Muscle of leg (tissue), 3 donors: ENCODE measurements at regions not wholly inside any gene's neighbourhood (a gene's known extent, or its start where the extent isn't known, plus 50 kb on each side); places are given as distances from the start of the nearest gene placed in this dataset.
"Not testable (repeated sequence)": the region's sequence is repeated elsewhere in the genome, so short reads cannot be mapped to it uniquely, and the experiment has no call there.

Experiments used
- DNase-seq: peaks from one replicate; pipeline ENCODE4 v3.0.0; 2013
- H3K27ac ChIP-seq: one replicate; pipeline ENCODE4 v1.5.1; 2013; ENCODE audit warnings: mild to moderate bottlenecking, low read length, control low read depth
- H3K27me3 ChIP-seq: one replicate; pipeline ENCODE4 v1.6.1; 2013; ENCODE audit warnings: low read length; ENCODE audit not compliant: control insufficient read depth, insufficient read depth
- H3K36me3 ChIP-seq: one replicate; pipeline ENCODE4 v1.6.1; 2013; ENCODE audit warnings: low read length; ENCODE audit not compliant: control insufficient read depth, insufficient read depth
- H3K4me1 ChIP-seq: one replicate; pipeline ENCODE4 v1.6.1; 2013; ENCODE audit warnings: low read length; ENCODE audit not compliant: control insufficient read depth, insufficient read depth
- H3K4me3 ChIP-seq: one replicate; pipeline ENCODE4 v1.5.1; 2013; ENCODE audit warnings: low read length, control low read depth
- H3K9me3 ChIP-seq: replicated peaks from 2 replicates; pipeline ENCODE4 v1.6.1; 2013; ENCODE audit warnings: low read depth, low read length; ENCODE audit not compliant: control insufficient read depth
- WGBS: methylation state at CpG from one replicate; pipeline ENCODE4 v1.1.5; 2013; ENCODE audit warnings: missing lambda C conversion rate; ENCODE audit not compliant: insufficient coverage; 5-methylcytosine and 5-hydroxymethylcytosine counted together

DNA sequence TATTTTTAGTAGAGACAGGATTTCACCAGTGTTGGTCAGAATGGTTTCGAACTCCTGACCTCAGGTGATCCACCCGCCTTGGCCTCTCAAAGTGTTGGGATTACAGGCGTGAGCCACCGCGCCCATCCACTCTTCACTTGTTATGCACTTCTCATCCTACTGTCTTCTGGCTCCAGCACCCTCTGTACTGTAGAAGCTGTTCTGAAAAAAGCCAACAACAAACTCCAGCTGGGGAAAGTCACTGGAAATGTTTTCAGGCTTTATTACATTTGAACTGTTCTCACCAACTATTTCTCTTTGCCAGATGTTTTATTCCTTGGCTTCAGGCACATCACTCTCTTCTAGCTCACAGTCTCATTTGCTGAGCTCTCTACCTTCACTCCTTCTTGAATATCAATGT is 122.5 kb upstream of the EGR2 start:
- Histone ChIP-seq H3K9me3 (no peaks in the 10 kb centered on the region), H3K27ac (no peak overlapping the region), H3K27me3 (no peaks in the 10 kb centered on the region), H3K4me1 (no peaks in the 10 kb centered on the region), H3K4me3 (no peak overlapping the region), H3K36me3 (no peaks in the 10 kb centered on the region)
- peak; percentile 46 for DNase-seq
- WGBS, result 94% methylated on average over 3 of the region's 5 CpGs

DNA sequence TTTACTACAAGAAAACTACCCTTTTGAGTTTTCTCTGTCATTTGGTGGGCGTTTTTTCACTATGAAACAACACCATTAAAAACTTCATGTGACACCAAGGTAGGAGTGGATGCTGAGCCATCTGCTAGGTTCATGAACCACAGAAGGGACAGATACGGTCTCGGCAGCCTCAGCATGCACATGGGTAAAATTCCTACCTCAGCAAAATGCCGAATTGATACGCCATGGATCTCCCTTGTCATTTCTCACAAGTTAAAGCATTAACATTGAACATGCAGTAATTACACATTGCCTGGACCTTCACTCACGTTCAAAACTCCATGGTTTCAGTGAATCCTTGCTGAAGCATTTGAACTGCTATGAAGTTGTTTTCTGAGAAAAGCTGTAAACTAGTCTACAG is 121.5 kb upstream of the EGR2 start:
- WGBS, result 96% methylated on average over 4 of the region's 6 CpGs
- H3K36me3 ChIP-seq, result no peaks in the 10 kb centered on the region
- H3K4me1 ChIP-seq, result no peaks in the 10 kb centered on the region
- H3K9me3 ChIP-seq, result no peaks in the 10 kb centered on the region
- DNase-seq, result no peak
- no peak overlapping the region for H3K4me3 ChIP-seq
- no peak overlapping the region for H3K27ac ChIP-seq
- no peaks in the 10 kb centered on the region for H3K27me3 ChIP-seq

DNA sequence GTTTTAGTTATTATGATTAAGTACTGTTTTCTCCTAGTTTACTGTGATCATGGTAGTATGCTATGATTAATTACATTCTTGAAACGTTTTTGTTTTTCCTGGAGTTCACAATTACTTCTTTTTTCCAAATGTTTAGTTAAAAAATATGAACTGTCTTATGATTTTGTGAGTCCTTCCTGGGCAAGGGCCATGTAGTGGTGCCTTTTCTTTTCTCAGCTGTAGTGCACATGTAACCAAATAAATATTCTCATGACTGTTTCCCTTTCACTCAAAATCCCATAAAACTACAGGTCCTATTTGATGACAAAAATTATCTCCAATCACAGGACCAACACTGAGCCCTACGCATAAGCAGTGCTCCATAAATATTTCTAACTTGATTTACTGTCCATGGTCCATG is 118.9 kb upstream of the EGR2 start:
- Histone ChIP-seq H3K36me3 (no peaks in the 10 kb centered on the region), H3K4me1 (no peaks in the 10 kb centered on the region), H3K27ac (no peak overlapping the region), H3K4me3 (no peak overlapping the region), H3K9me3 (no peaks in the 10 kb centered on the region), H3K27me3 (no peaks in the 10 kb centered on the region)
- DNase-seq, result no peak
- 71% methylated on average over 1 of the region's 2 CpGs for WGBS

DNA sequence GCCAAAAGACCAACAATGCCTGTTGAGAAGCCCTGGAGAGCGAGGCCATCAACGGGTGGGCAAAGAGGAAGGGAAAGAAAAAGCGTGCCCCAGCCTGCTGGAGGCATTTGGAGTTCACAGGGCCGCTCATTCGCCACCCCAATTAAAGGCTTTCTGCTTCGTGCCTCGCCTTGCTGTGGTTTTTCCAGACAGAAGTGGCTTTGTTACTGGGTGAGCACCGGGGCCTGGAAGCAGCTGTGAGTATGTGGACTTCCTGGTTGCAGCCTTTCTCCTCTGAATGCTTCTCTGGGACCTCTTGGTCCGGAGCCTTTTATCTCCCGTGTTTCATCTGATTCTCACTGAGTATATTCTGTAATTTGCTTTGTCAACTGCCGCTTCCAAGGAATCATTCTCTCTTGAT is 118.1 kb upstream of the EGR2 start:
- Histone ChIP-seq H3K9me3 (no peaks in the 10 kb centered on the region), H3K4me3 (no peak overlapping the region), H3K27me3 (no peaks in the 10 kb centered on the region), H3K36me3 (no peaks in the 10 kb centered on the region), H3K4me1 (no peaks in the 10 kb centered on the region), H3K27ac (no peak overlapping the region)
- 64% methylated on average over 9 of the region's 11 CpGs for WGBS
- peak; percentile 20 for DNase-seq

DNA sequence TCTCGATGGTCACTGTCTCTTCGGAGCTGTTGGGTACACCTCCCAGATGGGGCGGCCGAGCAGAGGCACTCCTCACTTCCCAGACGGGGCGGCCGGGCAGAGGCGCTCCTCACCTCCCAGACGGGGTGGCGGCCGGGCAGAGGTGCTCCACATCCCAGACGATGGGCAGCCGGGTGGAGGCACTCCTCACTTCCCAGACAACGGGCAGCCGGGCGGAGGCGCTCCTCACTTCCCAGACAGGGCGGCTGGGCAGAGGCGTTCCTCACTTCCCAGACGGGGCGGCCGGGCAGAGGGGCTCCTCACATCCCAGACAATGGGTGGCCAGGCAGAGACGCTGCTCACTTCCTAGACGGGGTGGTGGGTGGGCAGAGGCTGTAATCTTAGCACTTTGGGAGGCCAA is 112.6 kb upstream of the EGR2 start:
- not testable (repeated sequence) for H3K4me1 ChIP-seq, H3K27ac ChIP-seq, H3K36me3 ChIP-seq, H3K9me3 ChIP-seq, H3K4me3 ChIP-seq, DNase-seq, H3K27me3 ChIP-seq
- WGBS, result 98% methylated on average over 20 of the region's 24 CpGs

DNA sequence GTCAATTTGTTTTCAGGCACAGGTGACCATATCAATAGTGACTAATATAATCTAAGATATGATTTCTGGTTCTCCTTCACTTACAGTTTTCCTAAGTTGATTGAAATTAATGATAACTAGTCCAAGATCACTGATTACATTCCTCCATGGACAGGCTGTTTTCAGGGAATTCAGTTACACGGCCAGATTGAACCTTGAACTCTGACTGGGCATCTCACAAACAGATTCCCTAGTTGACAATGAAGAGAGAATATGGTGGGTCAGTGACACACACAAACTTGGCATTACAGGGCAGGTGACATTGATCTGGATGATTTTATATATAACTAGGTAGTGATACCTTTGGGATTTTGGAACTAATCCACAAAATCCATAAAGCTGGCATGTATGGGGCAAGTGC is 110.2 kb upstream of the EGR2 start:
- H3K27me3 ChIP-seq, result no peaks in the 10 kb centered on the region
- DNase-seq, result no peak
- H3K27ac ChIP-seq, result no peak overlapping the region
- no peak overlapping the region for H3K4me3 ChIP-seq
- no peaks in the 10 kb centered on the region for H3K4me1 ChIP-seq
- WGBS, result no CpG with 5 or more reads among the region's 1 CpG
- no peaks in the 10 kb centered on the region for H3K36me3 ChIP-seq
- H3K9me3 ChIP-seq, result no peaks in the 10 kb centered on the region

DNA sequence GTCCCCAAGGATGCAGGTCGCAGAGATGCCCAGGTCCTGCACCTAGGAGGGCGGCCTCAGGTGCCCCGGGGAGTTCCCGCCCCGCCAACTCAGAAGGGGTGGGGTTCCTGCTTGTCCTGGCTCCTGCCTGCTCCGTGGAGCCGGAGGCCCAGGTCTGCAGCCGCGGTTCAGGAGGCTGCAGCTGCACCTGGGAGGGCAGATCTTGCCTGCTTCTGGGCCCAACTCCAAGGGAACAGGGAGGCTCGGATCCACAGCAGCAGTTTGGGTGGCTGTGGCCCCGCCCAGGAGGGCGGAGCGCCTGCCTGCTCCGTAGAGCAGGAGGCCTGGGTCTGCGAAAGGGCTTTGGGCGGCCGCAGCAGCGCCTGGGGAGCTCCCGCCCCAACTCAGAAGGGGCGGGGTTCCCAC is 108.2 kb upstream of the EGR2 start:
- Histone ChIP-seq H3K27me3 (no peaks in the 10 kb centered on the region), H3K27ac (no peak overlapping the region), H3K9me3 (no peaks in the 10 kb centered on the region), H3K4me3 (no peak overlapping the region), H3K4me1 (no peaks in the 10 kb centered on the region), H3K36me3 (no peaks in the 10 kb centered on the region)
- WGBS, result 13% methylated on average over 10 of the region's 20 CpGs
- DNase-seq, result no peak

DNA sequence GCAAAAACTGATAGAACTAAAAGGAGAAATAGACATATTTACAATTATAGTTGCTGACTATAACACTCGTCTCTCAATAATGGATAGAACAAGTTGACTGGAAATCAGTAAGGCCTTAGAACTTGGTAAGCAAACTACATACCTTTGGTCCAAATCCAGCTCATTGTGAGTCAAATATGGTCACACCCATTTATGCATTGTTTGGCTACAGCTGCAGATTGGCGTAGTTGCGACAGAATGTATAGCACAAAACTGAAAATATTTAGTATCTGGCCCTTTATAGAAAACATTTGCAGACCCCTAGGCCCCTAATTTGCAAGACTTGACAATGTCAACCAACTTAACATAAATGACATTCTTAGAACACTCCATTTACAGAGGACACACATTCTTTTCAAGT is 103.6 kb upstream of the EGR2 start:
- peak; percentile 13 for DNase-seq
- H3K4me1 ChIP-seq, result no peaks in the 10 kb centered on the region
- no peak overlapping the region for H3K27ac ChIP-seq
- no peaks in the 10 kb centered on the region for H3K36me3 ChIP-seq
- H3K27me3 ChIP-seq, result no peaks in the 10 kb centered on the region
- no peak overlapping the region for H3K4me3 ChIP-seq
- WGBS, result 73% methylated on average over 2 of the region's 3 CpGs
- H3K9me3 ChIP-seq, result no peaks in the 10 kb centered on the region

DNA sequence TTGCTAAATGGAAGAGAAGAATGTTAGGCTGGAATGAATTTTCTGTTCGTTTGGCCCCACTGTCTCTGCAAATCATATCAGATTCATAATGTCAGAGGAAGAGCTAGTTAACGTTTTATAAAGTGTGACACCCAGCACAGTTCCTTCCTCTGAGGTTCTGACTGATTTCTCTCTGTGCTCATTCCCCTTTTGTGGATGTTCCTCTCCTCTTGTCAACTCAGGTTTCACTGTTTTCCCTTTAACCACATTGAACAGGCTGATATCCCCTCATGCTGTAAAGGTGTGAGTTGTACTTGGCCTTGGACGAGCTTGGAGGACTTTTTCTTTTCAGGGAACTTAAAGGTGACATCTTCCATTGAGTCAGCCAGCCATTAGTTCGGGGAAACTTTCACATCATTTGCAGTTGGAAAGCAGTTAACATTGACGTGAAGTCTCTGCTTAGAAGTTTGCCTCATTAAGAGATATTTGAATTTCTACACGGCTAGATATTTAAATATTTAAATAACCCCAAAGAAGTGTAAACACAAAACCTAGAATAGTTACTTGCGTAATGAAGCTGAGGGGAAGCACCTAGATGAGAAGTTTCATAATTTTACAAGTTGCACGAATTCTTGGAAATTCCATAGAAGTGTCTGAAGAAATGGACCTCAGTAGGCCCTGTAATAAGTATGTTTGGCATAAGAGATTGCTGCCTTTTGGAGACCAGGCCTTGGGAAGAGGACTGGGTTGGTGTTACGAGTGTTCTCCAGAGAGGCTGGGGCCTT is 101.5 kb upstream of the EGR2 start:
- no peaks in the 10 kb centered on the region for H3K9me3 ChIP-seq
- WGBS, result 100% methylated on average over 1 of the region's 9 CpGs
- H3K36me3 ChIP-seq, result no peaks in the 10 kb centered on the region
- no peak for DNase-seq
- H3K4me1 ChIP-seq, result no peaks in the 10 kb centered on the region
- no peak overlapping the region for H3K27ac ChIP-seq
- no peak overlapping the region for H3K4me3 ChIP-seq
- no peaks in the 10 kb centered on the region for H3K27me3 ChIP-seq

DNA sequence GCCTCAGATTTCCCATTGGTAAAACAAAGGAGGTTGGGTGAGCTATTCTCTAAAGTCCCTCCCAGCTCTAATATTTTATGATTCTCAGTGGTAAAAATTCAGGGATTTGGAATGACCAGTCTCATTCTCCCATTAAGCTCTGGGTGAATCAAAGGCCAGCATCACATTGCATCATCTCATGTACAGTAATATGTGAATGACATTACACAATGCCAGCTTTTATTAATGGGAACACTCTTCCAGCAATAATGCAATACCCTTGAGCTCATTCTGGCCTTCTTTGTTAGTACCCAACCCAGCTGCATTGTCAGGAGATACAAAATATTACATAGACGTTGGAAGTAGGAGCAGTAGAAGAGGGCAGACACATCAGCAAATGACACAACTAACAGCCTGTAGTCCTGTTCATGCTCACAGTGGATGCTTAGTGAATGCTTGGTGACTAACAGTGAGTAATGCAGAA is 100.0 kb upstream of the EGR2 start:
- Histone ChIP-seq H3K9me3 (no peaks in the 10 kb centered on the region), H3K27ac (no peak overlapping the region), H3K27me3 (no peaks in the 10 kb centered on the region), H3K36me3 (no peaks in the 10 kb centered on the region), H3K4me1 (no peaks in the 10 kb centered on the region), H3K4me3 (no peak overlapping the region)
- WGBS, result no CpG with 5 or more reads among the region's 1 CpG
- DNase-seq, result peak; percentile 31

DNA sequence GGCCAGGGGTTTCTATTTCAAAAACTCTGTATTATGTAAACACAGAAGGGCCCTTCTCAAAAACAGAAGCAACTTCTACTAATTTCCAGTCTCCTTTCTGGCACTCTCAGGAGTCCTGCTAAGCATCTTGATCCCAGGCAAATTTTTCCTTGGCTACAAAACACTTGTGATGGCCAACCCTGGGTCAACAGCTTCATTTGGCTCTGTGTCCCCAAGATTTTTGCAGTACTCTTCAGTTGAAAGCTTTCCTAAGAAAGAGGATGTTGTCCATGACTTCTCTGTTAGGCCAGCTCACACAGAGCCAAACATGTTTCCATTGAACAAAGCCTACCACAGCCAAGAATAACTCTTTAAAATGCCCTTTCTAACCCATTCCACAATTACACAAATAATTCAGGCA is 99.0 kb upstream of the EGR2 start:
- Histone ChIP-seq H3K9me3 (no peaks in the 10 kb centered on the region), H3K27ac (no peak overlapping the region), H3K4me1 (no peaks in the 10 kb centered on the region), H3K27me3 (no peaks in the 10 kb centered on the region), H3K4me3 (no peak overlapping the region), H3K36me3 (no peaks in the 10 kb centered on the region)
- peak; percentile 41 for DNase-seq
